ENCODE measurements at regions not wholly inside any gene's neighbourhood (a gene's known extent, or its start where the extent isn't known, plus 50 kb on each side); places are given as distances from the start of the nearest gene placed in this dataset.

DNA sequence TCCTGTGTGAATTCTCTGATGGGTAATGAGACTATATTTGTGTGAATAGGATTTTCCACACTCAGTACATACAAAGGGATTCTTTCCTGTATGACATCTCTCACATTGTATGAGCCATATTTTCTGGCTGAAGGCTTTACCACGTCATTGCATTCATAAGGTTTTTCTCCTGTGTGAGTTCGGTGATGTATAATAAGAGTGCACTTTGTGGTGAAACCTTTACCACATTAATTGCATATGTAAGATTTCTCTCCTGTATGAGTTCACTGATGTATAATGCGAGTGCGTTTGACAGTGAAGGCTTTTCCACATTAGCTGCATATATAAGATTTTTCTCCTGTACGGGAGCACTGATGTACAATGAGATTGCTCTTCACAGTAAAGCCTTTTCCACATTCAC lies 455.4 kb upstream of the CNTN5 start:
- Histone ChIP-seq H3K4me1 (ENCODE audit: control insufficient read depth, insufficient read depth, low read length) (no peaks in the 10 kb centered on the region), H3K79me2 (ENCODE audit: control insufficient read depth, insufficient read depth, low read length) (no peaks in the 10 kb centered on the region), H3K4me3 (no peak overlapping the region), H3K9ac (ENCODE audit: control insufficient read depth, insufficient read depth, low read length) (no peak overlapping the region), H3K36me3 (ENCODE audit: control insufficient read depth in 2 of 2, insufficient read depth in 2 of 2, low read length in 1 of 2) (no peaks in the 10 kb centered on the region), H4K20me1 (ENCODE audit: control insufficient read depth, insufficient read depth) (no peaks in the 10 kb centered on the region), H3K27me3 (replicated peaks in 1 of 2; ENCODE audit: control insufficient read depth in 2 of 2, insufficient read depth in 2 of 2, low read length in 1 of 2) (no peaks in the 10 kb centered on the region), H2AFZ (ENCODE audit: control insufficient read depth, low read depth, low read length) (no peak overlapping the region), H3K27ac (ENCODE audit: control insufficient read depth, insufficient read depth) (no peak overlapping the region), H3K9me3 (replicated peaks; ENCODE audit: control insufficient read depth, insufficient read depth, low read length) (no peaks in the 10 kb centered on the region), H3K4me2 (ENCODE audit: control insufficient read depth, insufficient read depth) (no peak overlapping the region)
- in situ Hi-C loops (cut with MboI) (no loop called here), intact Hi-C loops (cut with micrococcal nuclease; ENCODE audit: unreplicated experiment) (no loop called here)
- ATAC-seq (no peak), FAIRE-seq (no peak), DNase-seq (ENCODE audit: low read depth, low spot score) (no peak)
- BruUV-seq (replicated peaks), result no TSS peak
- WGBS (ENCODE audit: insufficient coverage, insufficient replicate concordance, low lambda C conversion rate, missing lambda C conversion rate), result 8% methylated on average over 5 of the region's 5 CpGs
- ChIA-PET POLR2A (no interaction called here), SMC1A (ENCODE audit: uncharacterized antibody, unreplicated experiment) (no interaction called here), CTCF (no interaction called here), RAD21 (ENCODE audit: unreplicated experiment) (no interaction called here)
- no peak for TF ChIP-seq LARP7 (IDR thresholded peaks at IDR 0.05)
- TF ChIP-seq ZZZ3 (IDR thresholded peaks at IDR 0.05; ENCODE audit: control insufficient read depth, insufficient read length, low read depth), result no peak
- TF ChIP-seq ZBTB11 (CRISPR knock-in tag; IDR thresholded peaks at IDR 0.05), result no peak
- TF ChIP-seq ATF7 (IDR thresholded peaks at IDR 0.05; ENCODE audit: low read depth), result no peak
- TF ChIP-seq NFYA (IDR thresholded peaks at IDR 0.05; ENCODE audit: borderline replicate concordance, low read depth, low read length), result no peak
- no peak for TF ChIP-seq ASH2L (IDR thresholded peaks at IDR 0.05; ENCODE audit: borderline replicate concordance, low read depth)
- no peak for TF ChIP-seq SMAD1 (IDR thresholded peaks at IDR 0.05; ENCODE audit: low read depth, partially characterized antibody)
- no peak for TF ChIP-seq HDGF (IDR thresholded peaks at IDR 0.05)
- TF ChIP-seq NBN (IDR thresholded peaks at IDR 0.05), result no peak
- TF ChIP-seq YBX1 (IDR thresholded peaks at IDR 0.05), result no peak
- no peak for TF ChIP-seq WRNIP1 (IDR thresholded peaks at IDR 0.05; ENCODE audit: borderline replicate concordance, low read depth, low read length)
- TF ChIP-seq HCFC1 (IDR thresholded peaks at IDR 0.05; ENCODE audit: low read length), result no peak

Data from GM12878 (cell line).